ENCODE measurements at regions not wholly inside any gene's neighbourhood (a gene's known extent, or its start where the extent isn't known, plus 50 kb on each side); places are given as distances from the start of the nearest gene placed in this dataset.

- no peaks in the 10 kb centered on the region for H3K9me1 ChIP-seq (ENCODE audit: insufficient read depth, low read length)
- no peak overlapping the region for H3K4me3 ChIP-seq (ENCODE audit: insufficient read depth, low read depth, low read length)
- no peak overlapping the region for H2BK15ac ChIP-seq (ENCODE audit: low read depth, low read length)
- no peak overlapping the region for H2BK5ac ChIP-seq (ENCODE audit: low read depth, low read length, poor library complexity, severe bottlenecking)
- 42% methylated on average over 2 of the region's 3 CpGs; no CpG with 5 or more reads in 1 of the 2 experiments for WGBS, 2 experiments (ENCODE audit: extremely low coverage in 2 of 2, insufficient read length in 1 of 2)
- H3K18ac ChIP-seq (ENCODE audit: low read depth, low read length), result no peak overlapping the region
- POLR2A ChIA-PET (ENCODE audit: unreplicated experiment), result no interaction called here
- intact Hi-C loops (cut with micrococcal nuclease), result no loop called here
- H3K4ac ChIP-seq (ENCODE audit: low read depth, low read length), result no peak overlapping the region
- dilution Hi-C loops (cut with HindIII; ENCODE audit: low sequenced_read_pairs, unreplicated experiment), result no loop called here
- no peaks in the 10 kb centered on the region for H3K36me3 ChIP-seq (ENCODE audit: control insufficient read depth, insufficient read depth, low read length)
- CTCF ChIA-PET, result no interaction called here
- H4K20me1 ChIP-seq (ENCODE audit: insufficient read depth, low read length), result no peaks in the 10 kb centered on the region
- DNase-seq (no peak), ATAC-seq (ENCODE audit: low read depth) (no peak)
- no peak overlapping the region for H3K23ac ChIP-seq (ENCODE audit: low read depth, low read length)
- H3K4me2 ChIP-seq (ENCODE audit: low read depth, low read length), result no peak overlapping the region
- H3K27ac ChIP-seq (ENCODE audit: insufficient read depth, low read length), result no peak overlapping the region
- no peak overlapping the region for H2AK5ac ChIP-seq (ENCODE audit: low read depth, low read length)
- H3K14ac ChIP-seq (replicated peaks; ENCODE audit: low read depth, low read length), result no peak overlapping the region
- H2AFZ ChIP-seq (replicated peaks; ENCODE audit: low read length, poor library complexity), result no peak overlapping the region
- no peak overlapping the region for H4K8ac ChIP-seq (ENCODE audit: low read depth in 2 of 2, low read length in 2 of 2)
- in situ Hi-C loops (cut with MboI; ENCODE audit: low sequenced_read_pairs), result no loop called here
- H2BK120ac ChIP-seq (ENCODE audit: low read depth, low read length), result no peak overlapping the region
- no peaks in the 10 kb centered on the region for H3K79me1 ChIP-seq (ENCODE audit: low read depth in 1 of 2, low read length in 2 of 2)
- peaks cover 4% of the 10 kb centered on the region; the same call in 1 of the 2 replicates for H3K9me3 ChIP-seq (ENCODE audit: control insufficient read depth, insufficient read depth, low read length)
- TF ChIP-seq USF2 (IDR thresholded peaks at IDR 0.05; ENCODE audit: low read depth, low read length), result no peak
- no peak for TF ChIP-seq RFX5 (IDR thresholded peaks at IDR 0.05; ENCODE audit: low read depth, low read length)
- no peak for TF ChIP-seq CHD1 (IDR thresholded peaks at IDR 0.05; ENCODE audit: low read depth, low read length)
- TF ChIP-seq MAZ (IDR thresholded peaks at IDR 0.05; ENCODE audit: borderline replicate concordance, low read depth, low read length), result no peak
- TF ChIP-seq RCOR1 (IDR thresholded peaks at IDR 0.05; ENCODE audit: insufficient replicate concordance, low read length), result no peak
- TF ChIP-seq ELK1 (IDR thresholded peaks at IDR 0.05; ENCODE audit: borderline replicate concordance, low read depth, low read length), result no peak
- no peak for TF ChIP-seq CTCF (conservative IDR thresholded peaks at IDR 0.05; ENCODE audit: low read depth, low read length)
- TF ChIP-seq RAD21 (IDR thresholded peaks at IDR 0.05; ENCODE audit: low read length), result no peak
- no peak for TF ChIP-seq MAFK (IDR thresholded peaks at IDR 0.05; ENCODE audit: low read depth, low read length)
- H3K56ac ChIP-seq (ENCODE audit: extremely low read depth, insufficient read depth, low read length), result no peak overlapping the region
- no peak overlapping the region for H2BK20ac ChIP-seq (ENCODE audit: low read depth, low read length)
- H4K5ac ChIP-seq (ENCODE audit: low read depth, low read length), result no peak overlapping the region
- no peaks in the 10 kb centered on the region for H3K27me3 ChIP-seq (ENCODE audit: control insufficient read depth, insufficient read depth, low read length)
- H4K91ac ChIP-seq (ENCODE audit: insufficient read depth, low read depth, low read length), result no peak overlapping the region
- no peak overlapping the region for H2AK9ac ChIP-seq (replicated peaks; ENCODE audit: low read depth, low read length, poor library complexity)
- H3K9ac ChIP-seq (ENCODE audit: low read depth, low read length), result no peak overlapping the region
- H3K4me1 ChIP-seq (ENCODE audit: control insufficient read depth, insufficient read depth, low read length), result no peaks in the 10 kb centered on the region
- BruUV-seq (replicated peaks), result no TSS peak
These were observed 1106.2 kb downstream of the XPNPEP1 start for GRCh38 chr10:108817135-108817534.

Data from IMR-90 (cell line).